Stimulated activated naive CD8-positive, alpha-beta T cell treated with anti-CD3 and anti-CD28 coated beads, Interleukin-15, Interleukin-2, amounts not matched to agents 100 U/mL and 50 U/mL, for 24 hours (primary cell): ENCODE measurements at regions not wholly inside any gene's neighbourhood (a gene's known extent, or its start where the extent isn't known, plus 50 kb on each side); places are given as distances from the start of the nearest gene placed in this dataset.
"Not testable (repeated sequence)": the region's sequence is repeated elsewhere in the genome, so short reads cannot be mapped to it uniquely, and the experiment has no call there.

Experiments used
- ATAC-seq: fragments of 150-1000 bp; cut with Tn5 transposase; one replicate; pipeline ENCODE4 v1.10.0; 2021
- DNase-seq: peaks from one replicate; pipeline ENCODE4 v3.0.0; 2021

DNA sequence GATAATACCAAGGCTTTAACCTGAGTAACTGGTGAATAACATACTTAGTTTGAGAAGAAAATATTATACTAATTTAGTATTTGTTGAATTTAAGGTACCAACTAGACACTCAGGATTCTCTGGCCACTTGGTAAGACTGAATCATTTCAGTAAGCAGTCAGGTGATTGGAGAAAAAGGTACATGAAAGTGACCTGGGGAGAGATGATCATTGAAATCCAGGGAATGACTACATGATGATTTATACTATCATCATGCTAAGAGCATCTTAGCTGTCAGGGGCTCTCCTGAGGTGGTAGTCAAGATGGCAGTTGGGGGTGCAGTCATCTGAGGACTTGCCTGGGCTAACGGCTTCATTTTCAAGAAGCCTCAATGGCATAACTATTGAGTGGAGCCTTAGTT lies 571.2 kb upstream of the ACVR2A start:
- no peak for ATAC-seq
- no peak for DNase-seq

- DNase-seq (no peak), ATAC-seq (no peak)
These were observed 571.7 kb upstream of the ACVR2A start for GRCh38 chr2:147273106-147273505.

DNA sequence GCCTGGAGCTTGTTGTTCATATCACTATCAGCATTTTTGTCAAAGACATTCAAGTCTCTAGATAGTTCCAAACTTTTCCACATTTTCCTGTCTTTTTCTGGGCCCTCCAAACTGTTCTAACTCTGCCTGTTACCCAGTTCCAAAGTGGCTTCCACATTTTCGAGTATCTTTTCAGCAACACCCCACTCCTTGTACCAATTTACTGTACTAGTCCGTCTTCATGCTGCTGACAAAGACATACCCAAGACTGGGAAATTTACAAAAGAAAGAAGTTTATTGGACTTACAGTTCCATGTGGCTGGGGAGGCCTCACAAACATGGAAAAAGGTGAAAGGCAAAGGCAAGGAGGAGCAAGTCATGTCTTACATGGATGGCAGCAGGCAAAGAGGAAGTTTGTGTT lies 575.2 kb upstream of the ACVR2A start:
- not testable (repeated sequence) for ATAC-seq, DNase-seq

- ATAC-seq (no peak), DNase-seq (no peak)
These were observed 584.6 kb upstream of the ACVR2A start for GRCh38 chr2:147260241-147260640.

GRCh38 chr2:147255812-147256211 lies 589.0 kb upstream of the ACVR2A start:
- DNase-seq (no peak), ATAC-seq (no peak)

DNA sequence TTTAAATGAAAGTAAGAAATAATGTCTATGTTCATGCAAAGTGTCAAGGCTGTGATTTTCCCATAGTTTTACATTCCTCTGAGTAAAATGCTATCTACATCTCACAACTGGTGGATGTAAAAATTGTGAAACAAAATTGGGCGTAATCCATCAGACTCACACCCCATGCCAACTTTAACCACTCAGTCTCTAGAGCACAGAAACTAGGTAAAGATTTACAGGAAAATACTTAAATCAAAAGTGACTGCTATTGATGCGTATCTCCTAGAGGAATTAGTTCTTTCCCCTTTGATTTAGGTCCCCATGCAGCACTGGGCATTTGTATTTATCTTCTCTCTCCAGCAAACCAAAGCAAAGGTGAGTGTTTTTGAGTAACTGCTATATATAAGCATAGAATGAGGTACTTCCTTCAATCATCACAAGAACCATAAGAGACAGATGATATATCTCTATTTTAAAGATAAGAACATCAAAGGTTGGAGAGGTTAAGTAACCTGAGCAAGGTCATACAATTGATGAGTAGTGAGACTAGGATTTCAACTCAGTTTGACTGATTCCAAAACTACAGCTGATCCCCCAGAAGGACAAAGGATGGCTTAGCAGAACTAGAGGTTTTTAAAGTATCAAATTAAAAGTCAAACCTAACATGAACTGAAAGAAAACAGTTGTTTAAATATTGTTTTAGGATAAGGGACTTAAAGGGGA lies 594.0 kb upstream of the ACVR2A start:
- DNase-seq: no peak
- ATAC-seq: no peak

GRCh38 chr2:147247749-147248148 lies 597.1 kb upstream of the ACVR2A start:
- ATAC-seq: no peak
- no peak for DNase-seq

DNA sequence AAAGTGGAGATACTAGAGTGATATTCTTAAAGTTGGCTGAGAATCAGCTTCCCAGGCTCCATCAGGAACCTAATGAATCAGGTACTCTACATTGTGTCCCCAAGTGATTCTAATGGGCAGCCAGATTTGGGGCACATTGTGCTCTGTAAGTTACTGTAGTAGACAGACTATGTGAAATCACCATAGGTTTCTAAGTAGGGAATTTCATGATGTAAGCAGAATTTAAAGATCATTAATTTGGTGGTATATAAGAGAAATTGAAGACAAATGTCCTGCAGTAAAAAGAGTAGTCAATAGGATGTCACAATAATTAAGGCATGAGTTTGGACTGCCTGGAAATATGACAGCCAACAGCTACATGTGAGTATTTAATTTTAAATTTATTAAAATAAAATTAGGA lies 602.4 kb upstream of the ACVR2A start:
- ATAC-seq: no peak
- no peak for DNase-seq

DNA sequence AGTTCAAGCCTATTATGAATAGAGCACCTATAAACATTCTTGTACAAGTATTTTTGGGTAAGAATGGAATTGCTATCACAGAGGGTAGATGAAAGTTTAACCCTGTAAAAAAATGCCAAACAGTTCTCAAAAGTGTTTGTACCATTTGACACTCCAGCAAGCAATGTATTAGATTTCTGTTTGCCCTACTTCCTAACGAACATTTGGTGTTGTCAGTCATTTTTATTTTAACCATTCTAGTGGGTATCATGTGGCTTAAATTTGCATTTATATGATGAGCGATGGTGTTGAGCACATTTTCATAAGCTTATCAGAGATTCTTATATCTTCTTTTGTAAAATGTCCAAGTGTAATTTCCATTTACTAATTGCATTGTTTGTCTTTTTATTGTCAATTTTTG lies 608.2 kb upstream of the ACVR2A start:
- DNase-seq (no peak), ATAC-seq (no peak)

DNA sequence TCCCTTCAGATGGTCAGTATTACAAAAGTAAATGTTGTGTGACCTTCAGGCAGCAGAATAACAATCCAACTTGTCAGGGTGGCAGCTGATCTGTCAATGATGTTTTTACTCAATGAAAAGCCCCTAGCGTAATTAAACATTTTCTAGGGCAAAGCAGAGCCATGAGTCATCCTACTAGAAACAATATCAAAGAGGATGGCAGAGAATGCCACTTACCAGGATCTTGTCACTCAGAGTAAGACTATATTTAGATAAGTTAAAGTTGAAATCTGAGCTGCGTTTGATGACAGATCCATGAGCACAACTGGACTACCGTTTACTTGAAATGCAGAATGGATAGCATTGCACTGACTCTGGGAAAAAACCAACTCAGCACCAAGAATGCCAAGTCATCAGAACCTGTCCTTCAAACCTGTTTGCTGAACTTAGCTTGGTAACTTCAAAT lies 612.6 kb upstream of the ACVR2A start:
- ATAC-seq (peak; percentile 14), DNase-seq (no peak)

DNA sequence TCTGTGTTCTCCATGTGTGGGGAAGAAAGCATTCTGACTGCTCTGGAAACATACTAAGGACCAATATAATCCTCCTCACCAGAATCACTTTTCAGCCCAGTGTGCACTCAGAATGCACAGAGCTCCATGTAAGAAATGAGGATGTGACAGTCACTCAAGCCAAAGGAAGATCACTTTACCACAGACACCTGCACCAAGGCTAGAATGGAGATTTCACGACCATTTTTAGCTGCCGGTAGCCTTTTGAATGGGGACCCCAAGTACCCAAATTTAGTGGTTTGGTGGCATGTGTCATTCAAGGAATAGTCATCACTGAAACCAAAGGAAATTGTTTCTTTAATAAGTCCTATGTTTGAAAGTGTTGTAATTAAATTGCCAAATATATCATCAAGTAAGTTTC lies 613.2 kb upstream of the ACVR2A start:
- no peak for DNase-seq
- no peak for ATAC-seq

- ATAC-seq: no peak
- DNase-seq: no peak
These were observed 613.7 kb upstream of the ACVR2A start for GRCh38 chr2:147231081-147231480.

GRCh38 chr2:147227313-147227712 lies 617.5 kb upstream of the ACVR2A start:
- no peak for ATAC-seq
- no peak for DNase-seq

- DNase-seq: no peak
- no peak for ATAC-seq
These were observed 620.8 kb upstream of the ACVR2A start for GRCh38 chr2:147224070-147224469.

DNA sequence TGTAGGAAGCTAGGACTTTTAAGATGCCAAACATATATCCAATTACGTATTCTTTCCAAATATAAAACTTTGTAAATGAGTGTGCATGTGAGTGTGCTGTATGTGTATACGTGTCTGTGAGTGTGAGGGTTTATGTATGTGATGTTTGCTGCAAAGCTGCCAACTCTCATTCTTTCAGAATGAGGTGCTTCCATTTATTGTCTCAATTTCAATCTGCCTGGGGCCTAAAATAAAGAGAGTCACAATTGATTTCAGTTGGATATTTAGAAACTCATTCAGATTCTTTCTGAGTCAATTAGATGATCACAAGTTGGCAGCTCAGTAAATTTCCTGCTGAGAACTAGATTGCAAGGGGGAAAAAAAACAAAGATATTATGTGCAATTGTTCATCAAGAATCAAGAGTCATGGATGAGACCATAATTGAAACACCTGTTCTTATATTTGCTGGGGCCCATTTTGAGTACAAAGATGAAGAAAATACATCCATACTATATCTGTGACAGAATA lies 621.2 kb upstream of the ACVR2A start:
- DNase-seq: no peak
- ATAC-seq: no peak

GRCh38 chr2:147223119-147223518 lies 621.7 kb upstream of the ACVR2A start:
- no peak for DNase-seq
- no peak for ATAC-seq

DNA sequence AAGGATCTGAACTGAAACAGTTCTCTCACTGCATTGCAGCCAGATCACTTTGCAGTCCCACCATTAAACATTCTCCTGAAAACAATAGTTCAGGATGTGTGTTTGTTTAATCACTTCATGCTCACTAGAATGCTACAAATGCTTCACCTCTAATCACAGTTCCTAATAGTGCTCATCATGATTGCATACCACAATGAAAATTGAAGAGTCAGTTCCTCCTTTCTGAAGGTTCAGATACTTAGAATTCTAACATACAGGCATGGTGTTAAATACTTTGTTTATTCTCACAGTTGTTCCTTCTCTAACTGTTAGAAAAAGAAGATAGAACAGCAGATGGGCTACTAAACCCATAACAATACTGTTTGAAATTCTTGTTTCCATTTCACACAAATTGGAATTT lies 622.3 kb upstream of the ACVR2A start:
- no peak for DNase-seq
- ATAC-seq: no peak

- no peak for DNase-seq
- no peak for ATAC-seq
These were observed 629.9 kb upstream of the ACVR2A start for GRCh38 chr2:147214914-147215313.

- DNase-seq: no peak
- ATAC-seq: no peak
These were observed 633.3 kb upstream of the ACVR2A start for GRCh38 chr2:147211484-147211883.

DNA sequence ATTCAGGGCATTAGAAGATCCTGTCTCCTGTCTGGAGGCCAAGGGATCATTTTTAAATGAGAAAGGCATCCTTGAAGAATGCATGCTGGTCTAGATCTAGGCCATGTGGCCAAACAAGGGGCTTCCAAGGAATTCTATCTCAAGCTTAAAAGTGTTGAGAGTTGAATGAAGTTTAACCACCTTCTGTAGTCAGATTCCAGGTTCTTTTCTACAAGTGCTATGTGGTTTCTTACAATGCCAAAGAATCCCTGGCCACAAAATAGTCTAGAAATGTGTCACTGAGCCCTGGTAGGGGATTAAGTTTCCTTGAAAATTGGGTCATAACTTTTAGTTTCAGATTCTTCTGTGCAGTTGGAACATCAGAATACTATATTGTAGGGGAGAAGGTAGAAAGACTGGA lies 640.7 kb upstream of the ACVR2A start:
- DNase-seq (no peak), ATAC-seq (no peak)

- ATAC-seq: no peak
- DNase-seq: no peak
These were observed 646.1 kb upstream of the ACVR2A start for GRCh38 chr2:147198651-147199171.

- no peak for DNase-seq
These were observed 646.9 kb upstream of the ACVR2A start for GRCh38 chr2:147197754-147198483.

DNA sequence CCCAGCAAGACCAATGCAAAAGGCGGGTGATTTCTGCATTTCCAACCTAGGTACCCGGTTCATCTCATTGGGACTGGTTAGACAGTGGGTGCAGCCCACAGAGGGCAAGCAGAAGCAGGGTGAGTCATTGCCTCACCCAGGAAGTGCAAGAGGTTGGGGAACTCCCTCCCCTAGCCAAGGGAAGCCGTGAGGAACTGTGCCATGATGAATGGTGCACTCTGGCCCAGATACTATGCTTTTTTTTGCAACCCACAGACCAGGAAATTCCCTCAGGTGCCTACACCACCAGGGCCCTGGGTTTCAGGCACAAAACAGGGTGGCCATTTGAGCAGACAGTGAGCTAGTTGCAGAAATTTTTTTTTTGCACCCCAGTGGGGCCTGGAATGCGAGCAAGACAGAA lies 662.6 kb upstream of the ACVR2A start:
- peak; percentile 22 for DNase-seq
- peak; percentile 78 for ATAC-seq

More at GRCh38 chr2:147197754-147198483, 646.9 kb upstream of the ACVR2A start:
- ATAC-seq: no peak
